ENCODE measurements at regions not wholly inside any gene's neighbourhood (a gene's known extent, or its start where the extent isn't known, plus 50 kb on each side); places are given as distances from the start of the nearest gene placed in this dataset.

- TF ChIP-seq CTCF (IDR thresholded peaks at IDR 0.05), result no peak
- no peak for TF ChIP-seq POLR2A (IDR thresholded peaks at IDR 0.05)
Observed at GRCh38 chr17:53006006-53006405, 816.7 kb upstream of the KIF2B start.

Measured in thyroid gland (tissue), 4 donors.